GM23248 (cell line): ENCODE measurements at regions not wholly inside any gene's neighbourhood (a gene's known extent, or its start where the extent isn't known, plus 50 kb on each side); places are given as distances from the start of the nearest gene placed in this dataset.

Experiments
- EZH2 ChIP-seq: fragments of 200-600 bp; sonication (generic); IDR thresholded peaks from 2 replicates; pipeline ENCODE4 v1.6.1; 2018; ENCODE audit warnings: antibody characterized with exemption, mild to moderate bottlenecking; ENCODE audit not compliant: insufficient read depth, poor library complexity, severe bottlenecking
- EZH2phosphoT487 ChIP-seq: fragments of 200-600 bp; sonication (generic); IDR thresholded peaks from 2 replicates; pipeline ENCODE4 v1.6.1; 2018; ENCODE audit warnings: antibody characterized with exemption, moderate library complexity, mild to moderate bottlenecking, low read depth; ENCODE audit not compliant: insufficient read depth

DNA sequence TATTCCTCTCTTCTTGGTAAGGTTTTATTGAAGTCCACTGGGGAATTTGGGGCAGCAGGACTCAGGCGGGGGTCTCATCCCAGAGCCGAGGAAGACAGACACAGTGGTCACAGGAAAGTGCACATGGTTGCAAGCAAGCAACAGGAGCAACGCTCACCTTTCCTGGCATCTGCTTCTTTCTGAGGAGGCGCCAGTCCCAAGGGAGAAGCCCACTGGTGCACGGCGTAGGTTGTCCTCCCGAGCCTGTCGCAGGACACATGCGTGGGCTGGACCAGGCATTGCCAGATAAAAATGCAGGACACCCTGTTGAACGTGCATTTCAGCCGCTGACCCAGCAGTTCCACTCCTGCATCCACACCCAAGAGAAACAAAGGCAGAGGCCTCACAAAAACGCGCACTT, 72.4 kb upstream of the OLFM1 start:
- TF ChIP-seq EZH2phosphoT487 = no peak
- no peak for TF ChIP-seq EZH2
